Activated naive CD8-positive, alpha-beta T cell treated with anti-CD3 and anti-CD28 coated beads, Interleukin-2, amount 50 U/mL, for 24 hours (primary cell): ENCODE measurements at regions not wholly inside any gene's neighbourhood (a gene's known extent, or its start where the extent isn't known, plus 50 kb on each side); places are given as distances from the start of the nearest gene placed in this dataset.

Source experiments
- ATAC-seq: fragments of 150-1000 bp; cut with Tn5 transposase; one replicate; pipeline ENCODE4 v1.10.0; 2021
- DNase-seq: peaks from one replicate; pipeline ENCODE4 v3.0.0; 2021
- H3K27ac Mint-ChIP-seq: one replicate; pipeline ENCODE4 v1.8.0; 2021; ENCODE audit warnings: mild to moderate bottlenecking, mixed read lengths
- H3K27me3 Mint-ChIP-seq: one replicate; pipeline ENCODE4 v1.8.0; 2021; ENCODE audit warnings: mixed read lengths
- H3K36me3 Mint-ChIP-seq: one replicate; pipeline ENCODE4 v1.8.0; 2021; ENCODE audit warnings: low read depth, mixed read lengths
- H3K4me1 Mint-ChIP-seq: one replicate; pipeline ENCODE4 v1.8.0; 2021; ENCODE audit warnings: mixed read lengths
- H3K4me3 Mint-ChIP-seq: one replicate; pipeline ENCODE4 v1.8.0; 2021; ENCODE audit warnings: mild to moderate bottlenecking, moderate library complexity, mixed read lengths
- H3K9me3 Mint-ChIP-seq: one replicate; pipeline ENCODE4 v1.8.0; 2021; ENCODE audit warnings: mixed read lengths

- H3K27ac Mint-ChIP-seq: no peak overlapping the region
- DNase-seq: no peak
- peaks cover 6% of the 10 kb centered on the region for H3K4me1 Mint-ChIP-seq
- H3K9me3 Mint-ChIP-seq: peaks cover 5% of the 10 kb centered on the region
- no peaks in the 10 kb centered on the region for H3K36me3 Mint-ChIP-seq
- no peak for ATAC-seq
- no peaks in the 10 kb centered on the region for H3K27me3 Mint-ChIP-seq
- H3K4me3 Mint-ChIP-seq: no peak overlapping the region
Observed at GRCh38 chr4:181968371-181968770, 274.8 kb upstream of the TENM3 start.

GRCh38 chr4:181969151-181969550, 274.1 kb upstream of the TENM3 start:
- DNase-seq: no peak
- peaks cover 5% of the 10 kb centered on the region for H3K9me3 Mint-ChIP-seq
- H3K27me3 Mint-ChIP-seq: no peaks in the 10 kb centered on the region
- H3K36me3 Mint-ChIP-seq: no peaks in the 10 kb centered on the region
- H3K4me1 Mint-ChIP-seq: peaks cover 6% of the 10 kb centered on the region
- no peak for ATAC-seq
- no peak overlapping the region for H3K4me3 Mint-ChIP-seq
- no peak overlapping the region for H3K27ac Mint-ChIP-seq

- no peak overlapping the region for H3K4me3 Mint-ChIP-seq
- no peak overlapping the region for H3K27ac Mint-ChIP-seq
- H3K36me3 Mint-ChIP-seq: no peaks in the 10 kb centered on the region
- peaks cover 6% of the 10 kb centered on the region for H3K4me1 Mint-ChIP-seq
- ATAC-seq (no peak), DNase-seq (no peak)
- H3K9me3 Mint-ChIP-seq: no peaks in the 10 kb centered on the region
- no peaks in the 10 kb centered on the region for H3K27me3 Mint-ChIP-seq
Observed at GRCh38 chr4:181970366-181970765, 272.8 kb upstream of the TENM3 start.

GRCh38 chr4:181971411-181971810, 271.8 kb upstream of the TENM3 start:
- no peaks in the 10 kb centered on the region for H3K27me3 Mint-ChIP-seq

GRCh38 chr4:181971973-181972372, 271.2 kb upstream of the TENM3 start:
- H3K27ac Mint-ChIP-seq: no peak overlapping the region
- DNase-seq (no peak), ATAC-seq (no peak)
- H3K4me1 Mint-ChIP-seq: peaks cover 6% of the 10 kb centered on the region
- no peaks in the 10 kb centered on the region for H3K36me3 Mint-ChIP-seq
- no peaks in the 10 kb centered on the region for H3K9me3 Mint-ChIP-seq
- H3K4me3 Mint-ChIP-seq: no peak overlapping the region
- H3K27me3 Mint-ChIP-seq: no peaks in the 10 kb centered on the region

More at GRCh38 chr4:181971411-181971810, 271.8 kb upstream of the TENM3 start:
- Mint-ChIP-seq H3K27ac (no peak overlapping the region), H3K4me1 (peaks cover 6% of the 10 kb centered on the region), H3K9me3 (no peaks in the 10 kb centered on the region), H3K4me3 (no peak overlapping the region), H3K36me3 (no peaks in the 10 kb centered on the region)
- ATAC-seq (no peak), DNase-seq (no peak)

- Mint-ChIP-seq H3K4me3 (no peak overlapping the region), H3K27ac (no peak overlapping the region)
Observed at GRCh38 chr4:181976764-181977163, 266.4 kb upstream of the TENM3 start.

GRCh38 chr4:181982437-181982836, 260.8 kb upstream of the TENM3 start:
- Mint-ChIP-seq H3K27me3 (no peaks in the 10 kb centered on the region), H3K4me3 (no peak overlapping the region), H3K9me3 (peaks cover 5% of the 10 kb centered on the region), H3K36me3 (no peaks in the 10 kb centered on the region), H3K4me1 (no peaks in the 10 kb centered on the region), H3K27ac (no peak overlapping the region)
- ATAC-seq (no peak), DNase-seq (no peak)

More at GRCh38 chr4:181976764-181977163, 266.4 kb upstream of the TENM3 start:
- Mint-ChIP-seq H3K4me1 (peaks cover under 1% of the 10 kb centered on the region), H3K36me3 (no peaks in the 10 kb centered on the region), H3K27me3 (no peaks in the 10 kb centered on the region), H3K9me3 (peaks cover 5% of the 10 kb centered on the region)
- no peak for DNase-seq
- ATAC-seq: no peak

- Mint-ChIP-seq H3K27me3 (no peaks in the 10 kb centered on the region), H3K27ac (no peak overlapping the region), H3K4me1 (no peaks in the 10 kb centered on the region), H3K36me3 (no peaks in the 10 kb centered on the region), H3K4me3 (no peak overlapping the region), H3K9me3 (peaks cover 2% of the 10 kb centered on the region)
- DNase-seq: no peak
- ATAC-seq: no peak
Observed at GRCh38 chr4:181982856-181983255, 260.3 kb upstream of the TENM3 start.

- no peaks in the 10 kb centered on the region for H3K27me3 Mint-ChIP-seq
- H3K9me3 Mint-ChIP-seq: no peaks in the 10 kb centered on the region
- no peak overlapping the region for H3K4me3 Mint-ChIP-seq
- H3K4me1 Mint-ChIP-seq: no peaks in the 10 kb centered on the region
- H3K36me3 Mint-ChIP-seq: no peaks in the 10 kb centered on the region
- H3K27ac Mint-ChIP-seq: no peak overlapping the region
- ATAC-seq (no peak), DNase-seq (no peak)
Observed at GRCh38 chr4:181987392-181987791, 255.8 kb upstream of the TENM3 start.

GRCh38 chr4:181989071-181989470, 254.1 kb upstream of the TENM3 start:
- no peaks in the 10 kb centered on the region for H3K9me3 Mint-ChIP-seq
- DNase-seq: no peak
- no peak overlapping the region for H3K27ac Mint-ChIP-seq
- H3K27me3 Mint-ChIP-seq: no peaks in the 10 kb centered on the region
- no peaks in the 10 kb centered on the region for H3K4me1 Mint-ChIP-seq
- ATAC-seq: no peak
- H3K4me3 Mint-ChIP-seq: no peak overlapping the region
- no peaks in the 10 kb centered on the region for H3K36me3 Mint-ChIP-seq

- no peaks in the 10 kb centered on the region for H3K36me3 Mint-ChIP-seq
- H3K27me3 Mint-ChIP-seq: no peaks in the 10 kb centered on the region
- no peaks in the 10 kb centered on the region for H3K4me1 Mint-ChIP-seq
- no peak for ATAC-seq
- H3K27ac Mint-ChIP-seq: no peak overlapping the region
- H3K9me3 Mint-ChIP-seq: no peaks in the 10 kb centered on the region
- no peak for DNase-seq
- H3K4me3 Mint-ChIP-seq: no peak overlapping the region
Observed at GRCh38 chr4:181991369-181992108, 251.7 kb upstream of the TENM3 start.

GRCh38 chr4:181998398-181999295, 244.6 kb upstream of the TENM3 start:
- ATAC-seq (no peak), DNase-seq (no peak)
- no peaks in the 10 kb centered on the region for H3K36me3 Mint-ChIP-seq
- H3K4me1 Mint-ChIP-seq: no peaks in the 10 kb centered on the region
- no peak overlapping the region for H3K4me3 Mint-ChIP-seq
- no peak overlapping the region for H3K27ac Mint-ChIP-seq
- no peaks in the 10 kb centered on the region for H3K27me3 Mint-ChIP-seq
- H3K9me3 Mint-ChIP-seq: no peaks in the 10 kb centered on the region

- no peaks in the 10 kb centered on the region for H3K36me3 Mint-ChIP-seq
- H3K27me3 Mint-ChIP-seq: no peaks in the 10 kb centered on the region
- no peak overlapping the region for H3K27ac Mint-ChIP-seq
- H3K4me3 Mint-ChIP-seq: no peak overlapping the region
- DNase-seq (no peak), ATAC-seq (no peak)
- H3K9me3 Mint-ChIP-seq: no peaks in the 10 kb centered on the region
- no peaks in the 10 kb centered on the region for H3K4me1 Mint-ChIP-seq
Observed at GRCh38 chr4:182000077-182000476, 243.1 kb upstream of the TENM3 start.

- ATAC-seq: no peak
- no peaks in the 10 kb centered on the region for H3K36me3 Mint-ChIP-seq
- H3K27ac Mint-ChIP-seq: no peak overlapping the region
- H3K27me3 Mint-ChIP-seq: no peaks in the 10 kb centered on the region
- no peak for DNase-seq
- H3K9me3 Mint-ChIP-seq: peaks cover 1% of the 10 kb centered on the region
- H3K4me1 Mint-ChIP-seq: no peaks in the 10 kb centered on the region
- no peak overlapping the region for H3K4me3 Mint-ChIP-seq
Observed at GRCh38 chr4:182010876-182011275, 232.3 kb upstream of the TENM3 start.

GRCh38 chr4:182014164-182014563, 229.0 kb upstream of the TENM3 start:
- H3K4me3 Mint-ChIP-seq: no peak overlapping the region
- peaks cover 4% of the 10 kb centered on the region for H3K9me3 Mint-ChIP-seq
- no peaks in the 10 kb centered on the region for H3K27me3 Mint-ChIP-seq
- H3K4me1 Mint-ChIP-seq: peaks cover under 1% of the 10 kb centered on the region
- DNase-seq: no peak
- no peak overlapping the region for H3K27ac Mint-ChIP-seq
- ATAC-seq: no peak
- no peaks in the 10 kb centered on the region for H3K36me3 Mint-ChIP-seq
